ENCODE measurements at regions not wholly inside any gene's neighbourhood (a gene's known extent, or its start where the extent isn't known, plus 50 kb on each side); places are given as distances from the start of the nearest gene placed in this dataset.

DNA sequence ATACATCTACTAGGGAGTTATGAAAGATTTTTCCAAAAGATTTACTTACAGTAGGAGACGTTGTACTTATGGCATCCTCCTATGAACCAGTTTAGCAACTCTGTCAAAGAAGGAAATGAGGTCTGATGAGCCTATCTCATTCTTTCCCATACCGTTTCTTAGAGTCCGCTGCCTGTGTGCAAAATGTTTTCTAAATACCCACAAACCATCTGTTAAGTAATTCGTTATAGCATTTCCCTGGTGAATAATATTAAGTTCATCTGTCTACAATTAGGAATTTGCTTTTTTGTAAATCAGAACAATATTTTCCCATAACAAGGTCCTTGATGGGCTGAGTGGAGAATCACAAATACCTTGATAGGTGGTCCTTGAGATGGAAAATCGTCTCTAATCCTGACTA is 178.8 kb upstream of the TMTC4 start:
- TF ChIP-seq EZH2phosphoT487 (IDR thresholded peaks at IDR 0.05; ENCODE audit: unreplicated experiment) (no peak), POLR2AphosphoS5 (IDR thresholded peaks at IDR 0.05; ENCODE audit: low read depth) (no peak)
- TF ChIP-seq, protein P1, sequence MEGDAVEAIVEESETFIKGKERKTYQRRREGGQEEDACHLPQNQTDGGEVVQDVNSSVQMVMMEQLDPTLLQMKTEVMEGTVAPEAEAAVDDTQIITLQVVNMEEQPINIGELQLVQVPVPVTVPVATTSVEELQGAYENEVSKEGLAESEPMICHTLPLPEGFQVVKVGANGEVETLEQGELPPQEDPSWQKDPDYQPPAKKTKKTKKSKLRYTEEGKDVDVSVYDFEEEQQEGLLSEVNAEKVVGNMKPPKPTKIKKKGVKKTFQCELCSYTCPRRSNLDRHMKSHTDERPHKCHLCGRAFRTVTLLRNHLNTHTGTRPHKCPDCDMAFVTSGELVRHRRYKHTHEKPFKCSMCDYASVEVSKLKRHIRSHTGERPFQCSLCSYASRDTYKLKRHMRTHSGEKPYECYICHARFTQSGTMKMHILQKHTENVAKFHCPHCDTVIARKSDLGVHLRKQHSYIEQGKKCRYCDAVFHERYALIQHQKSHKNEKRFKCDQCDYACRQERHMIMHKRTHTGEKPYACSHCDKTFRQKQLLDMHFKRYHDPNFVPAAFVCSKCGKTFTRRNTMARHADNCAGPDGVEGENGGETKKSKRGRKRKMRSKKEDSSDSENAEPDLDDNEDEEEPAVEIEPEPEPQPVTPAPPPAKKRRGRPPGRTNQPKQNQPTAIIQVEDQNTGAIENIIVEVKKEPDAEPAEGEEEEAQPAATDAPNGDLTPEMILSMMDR (conservative IDR thresholded peaks at IDR 0.05; ENCODE audit: low read depth in 2 of 2), result no peak

All from GM23338 (cell line).